Endodermal cell (in vitro differentiated cells): ENCODE measurements at regions not wholly inside any gene's neighbourhood (a gene's known extent, or its start where the extent isn't known, plus 50 kb on each side); places are given as distances from the start of the nearest gene placed in this dataset.

Experiments
- DNase-seq: peaks from one replicate; pipeline ENCODE4 v3.0.0-alpha.2; 2017
- H3K27ac ChIP-seq: 2 replicates; pipeline ENCODE4 v1.5.1; 2013; ENCODE audit warnings: mild to moderate bottlenecking, low read depth, low read length, moderate library complexity
- H3K27me3 ChIP-seq: 2 replicates; pipeline ENCODE4 v1.6.1; 2013; ENCODE audit warnings: mild to moderate bottlenecking, low read length, moderate library complexity; ENCODE audit not compliant: insufficient read depth, control insufficient read depth, poor library complexity, severe bottlenecking
- H3K36me3 ChIP-seq: 2 replicates; pipeline ENCODE4 v1.7.0; 2013; ENCODE audit warnings: mild to moderate bottlenecking, low read length, moderate library complexity; ENCODE audit not compliant: control insufficient read depth, insufficient read depth
- H3K4me1 ChIP-seq: one replicate; pipeline ENCODE4 v1.7.0; 2013; ENCODE audit warnings: low read length; ENCODE audit not compliant: control insufficient read depth, insufficient read depth
- H3K4me3 ChIP-seq: 2 replicates; pipeline ENCODE4 v1.5.1; 2013; ENCODE audit warnings: mild to moderate bottlenecking, low read length, moderate library complexity
- H3K9ac ChIP-seq: 2 replicates; pipeline ENCODE4 v1.6.1; 2013; ENCODE audit warnings: mild to moderate bottlenecking, low read length, moderate library complexity; ENCODE audit not compliant: poor library complexity, severe bottlenecking; ENCODE audit errors: extremely low read depth
- H3K9me3 ChIP-seq: 2 replicates; pipeline ENCODE4 v1.6.1; 2013; ENCODE audit warnings: mild to moderate bottlenecking, low read length, moderate library complexity; ENCODE audit not compliant: control insufficient read depth
- H3K27ac Mint-ChIP-seq: 2 replicates; pipeline ENCODE4 v1.8.0; 2020; ENCODE audit warnings: mixed read lengths
- H3K27me3 Mint-ChIP-seq: 2 replicates; pipeline ENCODE4 v1.8.0; 2021; ENCODE audit warnings: mild to moderate bottlenecking, mixed read lengths; ENCODE audit not compliant: insufficient read depth
- H3K36me3 Mint-ChIP-seq: 2 replicates; pipeline ENCODE4 v1.8.0; 2020; ENCODE audit warnings: low read depth, mixed read lengths
- H3K4me1 Mint-ChIP-seq: 2 replicates; pipeline ENCODE4 v1.8.0; 2020; ENCODE audit warnings: mixed read lengths
- H3K4me3 Mint-ChIP-seq: 2 replicates; pipeline ENCODE4 v1.8.0; 2020; ENCODE audit warnings: mild to moderate bottlenecking, moderate library complexity, mixed read lengths
- H3K9me3 Mint-ChIP-seq: 2 replicates; pipeline ENCODE4 v1.8.0; 2020; ENCODE audit warnings: mild to moderate bottlenecking, mixed read lengths
- WGBS, 2 experiments: methylation state at CpG; one replicate each; pipeline versions ENCODE4 v1.1.5 to v1.1.7; 2013; ENCODE audit warnings: missing lambda C conversion rate in 2 of 2, mixed read lengths in 1 of 2; ENCODE audit not compliant: insufficient coverage in 1 of 2, insufficient read length in 1 of 2; 5-methylcytosine and 5-hydroxymethylcytosine counted together
- TF ChIP-seq, protein P1 (sequence below): fragments of 200-600 bp; sonication (generic); conservative IDR thresholded peaks from 2 replicates; pipeline ENCODE4 v1.5.0; 2021; ENCODE audit warnings: antibody characterized with exemption, mild to moderate bottlenecking

DNA sequence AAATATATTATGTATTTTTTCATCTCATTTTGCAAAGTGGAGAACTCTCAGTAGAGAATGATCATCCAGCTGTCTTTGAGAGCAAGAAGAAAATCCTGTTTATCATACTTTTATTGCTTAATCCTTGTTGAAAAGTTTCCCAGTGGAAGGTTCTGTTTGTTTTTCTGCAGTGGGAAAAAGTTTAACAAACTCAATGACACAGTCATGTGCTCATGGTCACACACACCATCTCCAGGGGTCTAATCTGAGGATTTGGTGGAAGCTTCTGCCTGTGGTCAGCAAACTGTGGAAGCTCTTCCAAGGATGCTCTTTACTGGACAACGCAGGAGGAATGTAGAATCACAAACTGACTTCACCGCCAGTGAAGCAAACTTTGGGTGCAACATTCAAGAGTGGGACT, 1003.9 kb downstream of the SORCS3 start:
- TF ChIP-seq, protein P1, sequence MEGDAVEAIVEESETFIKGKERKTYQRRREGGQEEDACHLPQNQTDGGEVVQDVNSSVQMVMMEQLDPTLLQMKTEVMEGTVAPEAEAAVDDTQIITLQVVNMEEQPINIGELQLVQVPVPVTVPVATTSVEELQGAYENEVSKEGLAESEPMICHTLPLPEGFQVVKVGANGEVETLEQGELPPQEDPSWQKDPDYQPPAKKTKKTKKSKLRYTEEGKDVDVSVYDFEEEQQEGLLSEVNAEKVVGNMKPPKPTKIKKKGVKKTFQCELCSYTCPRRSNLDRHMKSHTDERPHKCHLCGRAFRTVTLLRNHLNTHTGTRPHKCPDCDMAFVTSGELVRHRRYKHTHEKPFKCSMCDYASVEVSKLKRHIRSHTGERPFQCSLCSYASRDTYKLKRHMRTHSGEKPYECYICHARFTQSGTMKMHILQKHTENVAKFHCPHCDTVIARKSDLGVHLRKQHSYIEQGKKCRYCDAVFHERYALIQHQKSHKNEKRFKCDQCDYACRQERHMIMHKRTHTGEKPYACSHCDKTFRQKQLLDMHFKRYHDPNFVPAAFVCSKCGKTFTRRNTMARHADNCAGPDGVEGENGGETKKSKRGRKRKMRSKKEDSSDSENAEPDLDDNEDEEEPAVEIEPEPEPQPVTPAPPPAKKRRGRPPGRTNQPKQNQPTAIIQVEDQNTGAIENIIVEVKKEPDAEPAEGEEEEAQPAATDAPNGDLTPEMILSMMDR = no peak
- Mint-ChIP-seq H3K27me3 (peaks cover 7% of the 10 kb centered on the region), H3K27ac (no peak overlapping the region), H3K4me3 (no peak overlapping the region), H3K9me3 (no peaks in the 10 kb centered on the region), H3K4me1 (peaks cover 8% of the 10 kb centered on the region), H3K36me3 (no peaks in the 10 kb centered on the region)
- Histone ChIP-seq H3K27ac (no peak overlapping the region), H3K4me3 (no peak overlapping the region), H3K36me3 (no peaks in the 10 kb centered on the region), H3K4me1 (peaks cover 6% of the 10 kb centered on the region), H3K9ac (no peak overlapping the region), H3K9me3 (no peaks in the 10 kb centered on the region), H3K27me3 (peaks cover 12% of the 10 kb centered on the region)
- no peak for DNase-seq
- WGBS, 2 experiments = 94 to 96% methylated on average over 2 of the region's 2 CpGs

DNA sequence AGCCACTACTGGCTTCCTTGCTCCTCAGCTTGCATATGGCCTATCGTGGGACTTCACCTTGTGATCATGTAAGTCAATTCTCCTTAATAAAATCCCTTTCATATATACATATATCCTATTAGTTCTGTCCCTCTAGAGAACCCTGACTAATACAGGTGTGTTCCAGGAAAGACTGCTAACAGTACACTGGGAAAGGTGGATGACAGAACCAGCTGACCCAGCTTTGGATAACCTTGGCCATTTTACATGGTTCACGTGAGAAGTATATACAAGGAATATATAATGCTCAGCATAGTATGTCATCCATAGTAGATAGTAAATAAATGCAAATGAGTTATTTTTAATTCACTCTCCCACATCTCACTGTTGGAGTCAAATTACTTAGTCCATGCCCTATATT, 1003.5 kb downstream of the SORCS3 start:
- Histone ChIP-seq H3K36me3 (no peaks in the 10 kb centered on the region), H3K27me3 (peaks cover 12% of the 10 kb centered on the region), H3K9me3 (no peaks in the 10 kb centered on the region), H3K9ac (no peak overlapping the region), H3K4me1 (peaks cover 2% of the 10 kb centered on the region), H3K4me3 (no peak overlapping the region), H3K27ac (no peak overlapping the region)
- H3K4me3 Mint-ChIP-seq = no peak overlapping the region
- peaks cover 7% of the 10 kb centered on the region for H3K27me3 Mint-ChIP-seq
- peaks cover 4% of the 10 kb centered on the region for H3K4me1 Mint-ChIP-seq
- TF ChIP-seq, protein P1 = no peak
- no peaks in the 10 kb centered on the region for H3K9me3 Mint-ChIP-seq
- no peak overlapping the region for H3K27ac Mint-ChIP-seq
- no peak for DNase-seq
- no peaks in the 10 kb centered on the region for H3K36me3 Mint-ChIP-seq
- WGBS, 2 experiments = 81 to 91% methylated on average over 1 of the region's 2 CpGs

DNA sequence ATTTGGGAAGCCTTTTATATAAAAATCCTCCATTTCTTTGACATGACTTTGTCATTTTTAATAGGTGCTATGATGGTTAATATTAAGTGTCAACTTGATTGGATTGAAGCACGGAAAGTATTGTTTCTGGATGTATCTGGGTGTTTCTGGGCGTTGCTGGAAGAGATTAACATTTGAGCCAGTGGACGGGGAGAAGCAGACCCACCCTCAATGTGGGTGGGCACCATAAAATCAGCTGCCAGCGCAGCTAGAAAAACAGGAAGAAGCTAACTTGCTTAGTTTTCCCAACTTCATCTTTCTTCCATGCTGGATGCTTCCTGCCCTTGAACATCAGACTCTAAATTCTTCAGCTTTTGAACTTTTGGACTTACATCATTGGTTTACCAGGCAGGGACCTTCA, 1003.0 kb downstream of the SORCS3 start:
- Histone ChIP-seq H3K27ac (no peak overlapping the region), H3K9ac (no peak overlapping the region), H3K9me3 (no peaks in the 10 kb centered on the region), H3K36me3 (no peaks in the 10 kb centered on the region), H3K4me3 (no peak overlapping the region), H3K4me1 (peaks cover 1% of the 10 kb centered on the region), H3K27me3 (peaks cover 12% of the 10 kb centered on the region)
- H3K27ac Mint-ChIP-seq = no peak overlapping the region
- no peak overlapping the region for H3K4me3 Mint-ChIP-seq
- H3K9me3 Mint-ChIP-seq = peaks cover 1% of the 10 kb centered on the region
- H3K27me3 Mint-ChIP-seq = peaks cover 7% of the 10 kb centered on the region
- peaks cover 3% of the 10 kb centered on the region for H3K4me1 Mint-ChIP-seq
- DNase-seq = no peak
- WGBS, 2 experiments = 91 to 95% methylated on average over 4 of the region's 4 CpGs
- no peaks in the 10 kb centered on the region for H3K36me3 Mint-ChIP-seq
- TF ChIP-seq, protein P1 = no peak
